Caco-2 (cell line): ENCODE measurements at regions not wholly inside any gene's neighbourhood (a gene's known extent, or its start where the extent isn't known, plus 50 kb on each side); places are given as distances from the start of the nearest gene placed in this dataset.

ENCODE experiments used
- BruUV-seq: library from RNA; stranded (reverse); fragments of 400-500 nt; replicated peaks from 2 replicates; lab custom pipeline; 2021; lab: Mats Ljungman, UMichigan
- CTCF ChIA-PET: fragments of 300-600 bp; sonication (Branson Sonifier 250); formaldehyde crosslinking; loops from one replicate; lab custom pipeline; 2022; ENCODE audit warnings: antibody characterized with exemption; lab: Charles Lee
- POLR2A ChIA-PET: fragments of 300-600 bp; sonication (Branson Sonifier 250); formaldehyde crosslinking; loops from one replicate; lab custom pipeline; 2022; ENCODE audit warnings: antibody characterized with exemption; lab: Charles Lee
- DNase-seq, 2 experiments: peaks; one replicate each; pipeline versions ENCODE4 v3.0.0 to v3.0.0-alpha.2; 2020 to 2022
- H3K27me3 ChIP-seq: replicated peaks from 2 replicates; pipeline ENCODE4 v1.6.0; 2011; ENCODE audit warnings: low read length; ENCODE audit not compliant: control insufficient read depth, insufficient read depth
- H3K36me3 ChIP-seq: 2 replicates; pipeline ENCODE4 v1.5.1; 2011; ENCODE audit warnings: low read length; ENCODE audit not compliant: control insufficient read depth, insufficient read depth
- H3K4me1 ChIP-seq: fragments of 250-450 bp; sonication (Bioruptor Pico); 2 replicates; pipeline ENCODE4 v1.5.1; 2020; ENCODE audit warnings: mild to moderate bottlenecking
- H3K4me3 ChIP-seq: 2 replicates; pipeline ENCODE4 v1.5.1; 2011; ENCODE audit warnings: low read depth, mild to moderate bottlenecking, control low read depth, low read length
- H3K9me3 ChIP-seq: fragments of 250-450 bp; sonication (Bioruptor Pico); 2 replicates; pipeline ENCODE4 v1.5.1; 2020; ENCODE audit warnings: mild to moderate bottlenecking, moderate library complexity
- H3K27ac Mint-ChIP-seq: one replicate; pipeline ENCODE4 v1.8.0; 2022; ENCODE audit warnings: mixed read lengths; ENCODE audit not compliant: unreplicated experiment
- H3K27me3 Mint-ChIP-seq: one replicate; pipeline ENCODE4 v1.8.0; 2022; ENCODE audit warnings: mixed read lengths; ENCODE audit not compliant: insufficient read depth, unreplicated experiment
- H3K36me3 Mint-ChIP-seq: one replicate; pipeline ENCODE4 v1.8.0; 2022; ENCODE audit warnings: mild to moderate bottlenecking, mixed read lengths; ENCODE audit not compliant: insufficient read depth, unreplicated experiment
- H3K4me1 Mint-ChIP-seq: one replicate; pipeline ENCODE4 v1.8.0; 2022; ENCODE audit warnings: low read depth, mixed read lengths; ENCODE audit not compliant: unreplicated experiment
- H3K4me3 Mint-ChIP-seq: one replicate; pipeline ENCODE4 v1.8.0; 2022; ENCODE audit warnings: mild to moderate bottlenecking, moderate library complexity, mixed read lengths; ENCODE audit not compliant: unreplicated experiment
- H3K9me3 Mint-ChIP-seq: one replicate; pipeline ENCODE4 v1.8.0; 2022; ENCODE audit warnings: mixed read lengths; ENCODE audit not compliant: unreplicated experiment
- CTCF ChIP-seq, 2 experiments: fragments of 200-600 bp in 1 of 2; IDR thresholded peaks; 1 replicate in 1 of 2; 2 replicates in 1 of 2; pipeline versions ENCODE4 v1.5.1 to v1.8.0; 2011 to 2022; ENCODE audit warnings: antibody characterized with exemption in 1 of 2, control low read depth in 1 of 2, inconsistent platforms in 1 of 2, low read depth in 1 of 2, low read length in 1 of 2, mild to moderate bottlenecking in 1 of 2, moderate library complexity in 1 of 2; ENCODE audit not compliant: insufficient read depth in 1 of 2, severe bottlenecking in 1 of 2, unreplicated experiment in 1 of 2
- intact Hi-C: fragments of 100-400 bp; cut with micrococcal nuclease; formaldehyde crosslinking; loops from one replicate; pipeline ENCODE4 v1.10.0; 2022; ENCODE audit not compliant: unreplicated experiment

GRCh38 chr14:22089940-22090339 lies 416.3 kb upstream of the OR4E1 start:
- Mint-ChIP-seq H3K36me3 (no peaks in the 10 kb centered on the region), H3K4me3 (no peak overlapping the region), H3K9me3 (no peaks in the 10 kb centered on the region), H3K4me1 (no peaks in the 10 kb centered on the region), H3K27me3 (no peaks in the 10 kb centered on the region), H3K27ac (no peak overlapping the region)
- Histone ChIP-seq H3K4me1 (no peaks in the 10 kb centered on the region), H3K27me3 (no peaks in the 10 kb centered on the region), H3K36me3 (no peaks in the 10 kb centered on the region), H3K9me3 (no peaks in the 10 kb centered on the region), H3K4me3 (no peak overlapping the region)
- ChIA-PET CTCF (no interaction called here), POLR2A (no interaction called here)
- BruUV-seq, result no TSS peak
- intact Hi-C loops, result no loop called here
- TF ChIP-seq CTCF (IDR thresholded peaks at IDR 0.05; ENCODE audit: insufficient read depth in 1 of 2, low read depth in 1 of 2, low read length in 1 of 2, severe bottlenecking in 1 of 2, unreplicated experiment in 1 of 2), result no peak
- no peak for DNase-seq

DNA sequence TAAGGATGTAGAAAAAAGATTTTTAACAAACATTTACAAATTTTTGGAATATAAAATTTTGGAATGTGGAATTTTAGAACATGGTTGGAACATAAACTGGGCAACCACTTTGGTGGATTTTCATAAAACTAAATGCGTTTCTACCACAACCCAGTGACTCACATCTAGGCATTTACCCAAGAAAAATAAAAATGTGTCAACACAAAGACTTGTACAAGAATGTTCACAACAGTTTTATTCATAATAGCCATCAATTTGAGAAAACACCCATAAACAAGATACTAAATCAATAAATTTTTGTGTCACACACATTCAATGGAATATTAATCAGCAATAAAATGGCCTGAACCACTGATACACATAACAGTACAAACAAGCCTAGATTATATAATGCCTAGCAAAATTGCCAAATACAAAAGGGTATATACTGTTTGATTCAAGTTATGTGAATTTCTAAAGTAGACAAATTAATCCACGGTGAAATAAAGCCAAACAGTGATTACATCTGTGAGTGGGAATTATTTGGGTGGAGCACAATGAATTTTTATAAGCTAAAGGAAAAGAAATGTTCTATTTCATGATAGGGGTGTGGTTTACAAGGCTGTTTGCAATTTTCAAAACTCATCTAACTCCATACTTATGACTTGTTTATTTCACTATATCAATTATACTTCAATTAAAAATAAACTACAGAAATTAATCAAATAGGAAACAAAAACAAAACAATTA lies 415.2 kb upstream of the OR4E1 start:
- H3K9me3 ChIP-seq, result no peaks in the 10 kb centered on the region
- Mint-ChIP-seq H3K4me1 (no peaks in the 10 kb centered on the region), H3K27ac (no peak overlapping the region), H3K9me3 (no peaks in the 10 kb centered on the region), H3K36me3 (no peaks in the 10 kb centered on the region), H3K4me3 (no peak overlapping the region), H3K27me3 (peaks cover 2% of the 10 kb centered on the region)
- intact Hi-C loops, result no loop called here
- no peak for TF ChIP-seq CTCF (IDR thresholded peaks at IDR 0.05; ENCODE audit: insufficient read depth in 1 of 2, low read depth in 1 of 2, low read length in 1 of 2, severe bottlenecking in 1 of 2, unreplicated experiment in 1 of 2)
- BruUV-seq, result no TSS peak
- POLR2A ChIA-PET, result no interaction called here
- H3K4me1 ChIP-seq, result no peaks in the 10 kb centered on the region
- no peaks in the 10 kb centered on the region for H3K36me3 ChIP-seq
- H3K27me3 ChIP-seq, result no peaks in the 10 kb centered on the region
- CTCF ChIA-PET, result no interaction called here
- no peak overlapping the region for H3K4me3 ChIP-seq
- DNase-seq, result no peak

- POLR2A ChIA-PET, result no interaction called here
Observed at GRCh38 chr14:22086131-22086530, 412.5 kb upstream of the OR4E1 start.

More at GRCh38 chr14:22086131-22086530, 412.5 kb upstream of the OR4E1 start:
- Histone ChIP-seq H3K4me1 (no peaks in the 10 kb centered on the region), H3K4me3 (no peak overlapping the region), H3K36me3 (no peaks in the 10 kb centered on the region), H3K27me3 (no peaks in the 10 kb centered on the region), H3K9me3 (no peaks in the 10 kb centered on the region)
- no peak for DNase-seq
- no TSS peak for BruUV-seq
- CTCF ChIA-PET, result interaction anchor here (2.2 kb wide), 1 partner anchor 14 kb away, joined by 7 read pairs; no protein-coding TSS in a partner anchor
- intact Hi-C loops, result no loop called here
- Mint-ChIP-seq H3K4me3 (no peak overlapping the region), H3K27me3 (peaks cover 7% of the 10 kb centered on the region), H3K36me3 (no peaks in the 10 kb centered on the region), H3K4me1 (no peaks in the 10 kb centered on the region), H3K27ac (no peak overlapping the region), H3K9me3 (no peaks in the 10 kb centered on the region)
- no peak for TF ChIP-seq CTCF (IDR thresholded peaks at IDR 0.05; ENCODE audit: insufficient read depth in 1 of 2, low read depth in 1 of 2, low read length in 1 of 2, severe bottlenecking in 1 of 2, unreplicated experiment in 1 of 2)
